ENCODE measurements at regions not wholly inside any gene's neighbourhood (a gene's known extent, or its start where the extent isn't known, plus 50 kb on each side); places are given as distances from the start of the nearest gene placed in this dataset.

DNA sequence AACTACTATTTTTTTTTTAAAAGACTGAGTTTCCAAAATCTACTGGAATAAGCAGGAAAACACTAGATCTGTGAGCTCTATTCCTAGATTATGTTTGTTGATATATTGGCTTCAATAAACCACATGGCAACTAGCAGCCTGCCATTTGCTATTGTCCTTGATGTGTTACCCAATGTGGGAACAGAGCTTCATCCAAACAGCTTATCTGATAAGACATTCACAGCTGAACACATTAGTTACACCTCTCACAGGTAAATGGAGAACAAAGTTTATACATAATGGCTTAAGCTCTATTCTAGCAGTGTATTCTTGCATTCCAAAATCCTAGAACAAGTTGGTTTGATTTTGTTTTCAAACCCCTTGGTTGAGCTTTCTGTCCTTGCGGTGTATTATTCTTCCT lies 642.1 kb downstream of the TLE1 start:
- dilution Hi-C loops (cut with MboI; ENCODE audit: extremely low pct_ligation_motif_present, low sequenced_read_pairs), result no loop called here
- ChIA-PET POLR2A (no interaction called here), CTCF (no interaction called here)
- Histone ChIP-seq H3K36me3 (ENCODE audit: control insufficient read depth in 2 of 2, extremely low read depth in 1 of 2, insufficient read depth in 2 of 2, low read length in 2 of 2) (no peaks in the 10 kb centered on the region), H3K9ac (replicated peaks; ENCODE audit: extremely low read depth, insufficient read depth, low read length) (no peak overlapping the region), H3K9me3 (replicated peaks; ENCODE audit: control insufficient read depth, insufficient read depth, low read length) (no peaks in the 10 kb centered on the region), H3K4me2 (ENCODE audit: insufficient read depth, low read length) (no peak overlapping the region), H3K27me3 (ENCODE audit: control insufficient read depth in 2 of 2, insufficient read depth in 2 of 2, low read length in 2 of 2) (no peaks in the 10 kb centered on the region), H3K27ac (ENCODE audit: insufficient read depth, low read depth, low read length) (no peak overlapping the region), H3K9me1 (replicated peaks; ENCODE audit: control insufficient read depth, extremely low read depth, insufficient read depth, low read length) (no peaks in the 10 kb centered on the region), H3K4me3 (replicated peaks in 1 of 3; ENCODE audit: insufficient read depth in 1 of 3, low read depth in 1 of 3, low read length in 3 of 3) (no peak overlapping the region), H3K79me2 (ENCODE audit: control insufficient read depth, insufficient read depth, low read length) (no peaks in the 10 kb centered on the region), H2AFZ (ENCODE audit: low read depth, low read length) (no peak overlapping the region), H3K4me1 (ENCODE audit: control insufficient read depth, extremely low read depth, insufficient read depth, low read length) (no peaks in the 10 kb centered on the region), H4K20me1 (replicated peaks; ENCODE audit: control insufficient read depth, extremely low read depth, insufficient read depth, low read length) (no peaks in the 10 kb centered on the region)
- FAIRE-seq (no peak), DNase-seq (ENCODE audit: low read depth, low spot score) (no peak)
- BruUV-seq (replicated peaks), result no TSS peak
- intact Hi-C loops (cut with micrococcal nuclease), result no loop called here
- no peak for TF ChIP-seq FOS (IDR thresholded peaks at IDR 0.05; ENCODE audit: borderline replicate concordance, insufficient read depth, low read length)

DNA sequence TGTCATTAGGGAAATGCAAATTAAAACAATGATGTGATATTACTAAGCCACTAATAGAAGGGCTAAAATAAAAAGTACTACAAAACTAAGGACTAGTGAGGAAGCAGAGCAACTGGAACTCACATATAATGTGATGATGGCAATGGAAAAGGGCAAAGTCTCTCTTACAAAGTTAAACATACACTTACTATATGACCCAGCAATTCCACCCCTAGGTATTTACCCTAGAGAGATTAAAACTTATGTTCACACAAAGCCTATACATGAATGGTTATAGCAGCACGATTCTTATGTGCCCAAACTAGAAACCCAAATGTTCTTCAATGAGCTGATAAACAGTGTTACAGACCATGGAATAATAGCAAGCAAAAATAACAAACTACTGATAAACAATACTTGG lies 643.7 kb downstream of the TLE1 start:
- Histone ChIP-seq H3K27me3 (ENCODE audit: control insufficient read depth in 2 of 2, insufficient read depth in 2 of 2, low read length in 2 of 2) (no peaks in the 10 kb centered on the region), H3K4me1 (ENCODE audit: control insufficient read depth, extremely low read depth, insufficient read depth, low read length) (no peaks in the 10 kb centered on the region), H2AFZ (ENCODE audit: low read depth, low read length) (no peak overlapping the region), H3K36me3 (ENCODE audit: control insufficient read depth in 2 of 2, extremely low read depth in 1 of 2, insufficient read depth in 2 of 2, low read length in 2 of 2) (no peaks in the 10 kb centered on the region), H4K20me1 (replicated peaks; ENCODE audit: control insufficient read depth, extremely low read depth, insufficient read depth, low read length) (no peaks in the 10 kb centered on the region), H3K9me3 (replicated peaks; ENCODE audit: control insufficient read depth, insufficient read depth, low read length) (no peaks in the 10 kb centered on the region), H3K4me2 (ENCODE audit: insufficient read depth, low read length) (no peak overlapping the region), H3K79me2 (ENCODE audit: control insufficient read depth, insufficient read depth, low read length) (no peaks in the 10 kb centered on the region), H3K9me1 (replicated peaks; ENCODE audit: control insufficient read depth, extremely low read depth, insufficient read depth, low read length) (no peaks in the 10 kb centered on the region), H3K4me3 (replicated peaks in 1 of 3; ENCODE audit: insufficient read depth in 1 of 3, low read depth in 1 of 3, low read length in 3 of 3) (no peak overlapping the region), H3K27ac (ENCODE audit: insufficient read depth, low read depth, low read length) (no peak overlapping the region), H3K9ac (replicated peaks; ENCODE audit: extremely low read depth, insufficient read depth, low read length) (no peak overlapping the region)
- no peak for FAIRE-seq
- intact Hi-C loops (cut with micrococcal nuclease) (no loop called here), dilution Hi-C loops (cut with MboI; ENCODE audit: extremely low pct_ligation_motif_present, low sequenced_read_pairs) (no loop called here)
- DNase-seq (ENCODE audit: low read depth, low spot score), result no peak
- TF ChIP-seq MYC (IDR thresholded peaks at IDR 0.05; ENCODE audit: low read depth, low read length) (no peak), JUN (IDR thresholded peaks at IDR 0.05; ENCODE audit: borderline replicate concordance, insufficient read depth, insufficient read length, low read depth) (no peak), GATA2 (IDR thresholded peaks at IDR 0.05; ENCODE audit: insufficient read depth, insufficient read length, low read depth, low read length) (no peak), FOS (IDR thresholded peaks at IDR 0.05; ENCODE audit: borderline replicate concordance, insufficient read depth, low read length) (no peak), POLR2A (IDR thresholded peaks at IDR 0.05; ENCODE audit: low read depth, low read length) (no peak), POLR2AphosphoS5 (IDR thresholded peaks at IDR 0.05; ENCODE audit: insufficient read depth, low read depth, low read length) (no peak), EZH2 (IDR thresholded peaks at IDR 0.05; ENCODE audit: borderline replicate concordance, low read depth, low read length, severe bottlenecking) (no peak)
- TF ChIP-seq, protein P1, sequence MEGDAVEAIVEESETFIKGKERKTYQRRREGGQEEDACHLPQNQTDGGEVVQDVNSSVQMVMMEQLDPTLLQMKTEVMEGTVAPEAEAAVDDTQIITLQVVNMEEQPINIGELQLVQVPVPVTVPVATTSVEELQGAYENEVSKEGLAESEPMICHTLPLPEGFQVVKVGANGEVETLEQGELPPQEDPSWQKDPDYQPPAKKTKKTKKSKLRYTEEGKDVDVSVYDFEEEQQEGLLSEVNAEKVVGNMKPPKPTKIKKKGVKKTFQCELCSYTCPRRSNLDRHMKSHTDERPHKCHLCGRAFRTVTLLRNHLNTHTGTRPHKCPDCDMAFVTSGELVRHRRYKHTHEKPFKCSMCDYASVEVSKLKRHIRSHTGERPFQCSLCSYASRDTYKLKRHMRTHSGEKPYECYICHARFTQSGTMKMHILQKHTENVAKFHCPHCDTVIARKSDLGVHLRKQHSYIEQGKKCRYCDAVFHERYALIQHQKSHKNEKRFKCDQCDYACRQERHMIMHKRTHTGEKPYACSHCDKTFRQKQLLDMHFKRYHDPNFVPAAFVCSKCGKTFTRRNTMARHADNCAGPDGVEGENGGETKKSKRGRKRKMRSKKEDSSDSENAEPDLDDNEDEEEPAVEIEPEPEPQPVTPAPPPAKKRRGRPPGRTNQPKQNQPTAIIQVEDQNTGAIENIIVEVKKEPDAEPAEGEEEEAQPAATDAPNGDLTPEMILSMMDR (IDR thresholded peaks at IDR 0.05; ENCODE audit: extremely low read depth in 1 of 2, insufficient read depth in 1 of 2, low read depth in 1 of 2, low read length in 2 of 2), result no peak
- TF ChIP-seq, protein P2, sequence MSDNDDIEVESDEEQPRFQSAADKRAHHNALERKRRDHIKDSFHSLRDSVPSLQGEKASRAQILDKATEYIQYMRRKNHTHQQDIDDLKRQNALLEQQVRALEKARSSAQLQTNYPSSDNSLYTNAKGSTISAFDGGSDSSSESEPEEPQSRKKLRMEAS (IDR thresholded peaks at IDR 0.05; ENCODE audit: insufficient read depth, insufficient read length), result no peak
- ChIA-PET CTCF (no interaction called here), POLR2A (no interaction called here)
- no TSS peak for BruUV-seq (replicated peaks)
